ACHN (cell line): ENCODE measurements at regions not wholly inside any gene's neighbourhood (a gene's known extent, or its start where the extent isn't known, plus 50 kb on each side); places are given as distances from the start of the nearest gene placed in this dataset.
A peak's percentile ranks its signal among the peaks of the same experiment; 100 is the strongest.
"Not testable (repeated sequence)": the region's sequence is repeated elsewhere in the genome, so short reads cannot be mapped to it uniquely, and the experiment has no call there.

Source experiments
- DNase-seq: peaks from one replicate; pipeline ENCODE4 v3.0.0-alpha.2; 2015
- in situ Hi-C: cut with HindIII; loops from 2 replicates; pipeline ENCODE4 v1.10.0; 2017; ENCODE audit warnings: low sequenced_read_pairs, low pct_ligation_motif_present, low pct_unique_long_range_greater_than_20kb

DNA sequence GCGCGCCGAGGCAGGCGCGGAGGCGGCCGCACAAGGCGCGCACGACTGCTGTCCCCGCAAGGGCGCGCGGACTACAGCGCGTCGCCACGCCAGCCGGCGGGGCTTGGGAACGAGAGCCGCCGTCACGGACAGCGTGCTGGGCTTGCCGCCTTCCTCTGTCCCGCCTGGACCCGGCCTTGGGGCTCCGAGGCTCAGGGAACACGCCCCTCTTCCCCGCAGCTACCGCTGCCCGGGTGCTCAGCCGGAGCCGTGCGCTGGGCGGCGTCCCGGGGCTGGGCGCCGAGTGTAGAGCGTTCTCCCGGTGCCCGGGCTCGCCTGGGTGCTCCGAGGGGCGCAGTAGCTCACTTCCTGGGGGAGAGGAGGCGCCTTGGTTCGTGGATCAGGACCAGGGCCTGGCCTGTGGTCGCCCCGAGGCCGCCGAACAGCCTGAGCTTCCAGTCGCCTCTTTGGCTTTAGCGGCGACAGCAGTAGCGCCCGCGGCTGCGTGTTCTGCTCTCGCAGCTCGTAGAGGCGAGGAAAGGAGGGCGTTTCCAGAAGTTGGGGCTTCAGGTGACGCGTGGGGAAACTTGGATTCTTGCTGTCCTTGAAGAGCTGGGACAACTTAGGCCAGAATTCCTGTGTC lies 226.7 kb upstream of the C2CD4B start:
- in situ Hi-C loops = no loop called here
- DNase-seq = peak; percentile 49

DNA sequence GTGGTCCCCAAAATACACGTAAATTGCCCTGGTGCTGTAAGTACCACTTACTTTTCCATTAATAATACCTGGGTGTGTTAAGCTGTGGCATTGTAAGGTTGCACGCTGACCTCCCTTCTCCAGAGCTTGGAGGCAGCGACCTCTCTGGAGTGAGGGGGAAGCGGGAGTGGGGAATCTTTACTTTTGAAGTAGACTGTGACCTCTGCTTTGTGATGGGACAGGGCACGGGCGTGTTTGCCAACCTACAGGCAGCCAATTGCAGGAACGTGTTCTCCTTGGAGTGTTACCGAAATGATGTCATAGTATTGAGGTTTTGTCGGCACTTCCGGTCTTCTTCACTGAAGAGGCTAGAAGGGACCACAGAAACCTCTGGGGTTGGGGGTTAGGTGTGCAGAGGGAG lies 227.3 kb upstream of the C2CD4B start:
- in situ Hi-C loops = no loop called here
- DNase-seq = peak; percentile 34

DNA sequence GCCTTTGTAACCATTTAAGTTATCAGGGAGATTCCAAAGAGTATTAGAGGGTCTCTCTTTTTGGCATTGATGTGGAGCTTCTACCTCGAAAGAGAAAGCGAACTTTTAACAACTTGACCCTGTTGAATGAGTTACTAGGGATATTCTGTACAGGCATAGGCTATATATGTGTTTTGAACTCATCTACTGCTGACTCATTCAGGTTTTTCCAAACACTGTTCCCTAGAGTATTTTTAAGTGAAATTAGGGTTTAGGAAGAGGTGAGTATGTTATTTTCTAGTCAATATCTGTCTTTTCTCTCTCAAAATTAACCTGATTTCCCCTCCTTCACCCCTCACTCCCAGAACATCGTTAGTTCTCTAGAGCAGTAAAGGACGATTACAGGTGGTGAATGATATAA lies 228.1 kb upstream of the C2CD4B start:
- in situ Hi-C loops = no loop called here
- DNase-seq = no peak

DNA sequence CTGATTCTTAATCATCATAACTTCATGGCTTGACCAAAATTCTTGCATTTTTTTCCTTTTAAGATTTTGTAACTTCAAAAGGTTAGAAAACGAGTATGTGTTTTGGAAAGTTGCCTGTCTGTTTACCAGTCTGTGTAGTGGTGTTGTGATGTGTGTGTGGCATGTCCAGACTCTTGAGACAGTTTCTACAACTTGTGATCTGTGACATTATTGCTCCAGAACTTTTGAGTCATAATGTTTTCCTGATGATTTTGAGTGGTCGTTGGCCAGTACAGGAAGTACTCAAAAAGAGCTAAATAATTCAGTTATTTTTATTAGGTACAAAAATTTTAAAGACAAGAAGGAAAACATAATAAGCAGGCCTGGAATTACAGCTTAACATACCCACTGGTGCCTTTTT lies 229.0 kb upstream of the C2CD4B start:
- DNase-seq = no peak
- in situ Hi-C loops = no loop called here

DNA sequence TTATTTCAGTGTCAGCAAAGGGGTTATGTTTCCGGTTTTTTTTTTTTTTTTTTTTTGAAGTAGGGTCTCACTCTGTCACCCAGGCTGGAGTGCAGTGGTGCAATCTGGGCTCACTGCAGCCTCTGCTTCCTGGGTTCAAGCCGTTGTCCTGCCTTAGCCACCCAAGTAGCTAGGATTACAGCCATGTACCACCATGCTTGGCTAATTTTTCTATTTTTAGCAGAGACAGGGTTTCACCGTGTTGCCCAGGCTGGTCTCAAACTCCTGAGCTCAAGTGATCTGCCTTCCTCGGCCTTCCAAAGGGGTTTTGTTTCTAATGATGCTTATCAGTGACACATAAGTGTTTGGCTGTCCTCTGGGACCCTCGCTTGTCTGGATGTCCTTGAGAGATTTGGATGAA lies 235.7 kb upstream of the C2CD4B start:
- DNase-seq = no peak
- in situ Hi-C loops = no loop called here

DNA sequence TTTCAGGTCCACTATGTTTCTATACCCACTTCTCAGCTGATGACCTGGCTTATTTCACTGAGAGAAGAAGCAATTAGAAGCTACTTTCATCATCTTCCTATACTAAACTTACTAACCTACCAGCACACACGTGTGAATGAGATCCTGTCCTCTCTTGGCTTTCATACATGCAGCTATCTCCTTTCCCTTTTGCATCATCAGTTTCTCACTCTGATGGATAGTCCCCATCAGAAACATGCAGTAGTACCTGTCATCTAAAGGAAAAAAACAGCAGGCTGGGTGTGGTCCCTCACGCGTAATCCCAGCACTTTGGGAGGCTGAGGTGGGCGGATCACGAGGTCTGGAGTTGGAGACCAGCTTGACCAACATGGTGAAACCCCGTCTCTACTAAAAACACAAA lies 237.6 kb upstream of the C2CD4B start:
- DNase-seq = no peak
- in situ Hi-C loops = no loop called here

DNA sequence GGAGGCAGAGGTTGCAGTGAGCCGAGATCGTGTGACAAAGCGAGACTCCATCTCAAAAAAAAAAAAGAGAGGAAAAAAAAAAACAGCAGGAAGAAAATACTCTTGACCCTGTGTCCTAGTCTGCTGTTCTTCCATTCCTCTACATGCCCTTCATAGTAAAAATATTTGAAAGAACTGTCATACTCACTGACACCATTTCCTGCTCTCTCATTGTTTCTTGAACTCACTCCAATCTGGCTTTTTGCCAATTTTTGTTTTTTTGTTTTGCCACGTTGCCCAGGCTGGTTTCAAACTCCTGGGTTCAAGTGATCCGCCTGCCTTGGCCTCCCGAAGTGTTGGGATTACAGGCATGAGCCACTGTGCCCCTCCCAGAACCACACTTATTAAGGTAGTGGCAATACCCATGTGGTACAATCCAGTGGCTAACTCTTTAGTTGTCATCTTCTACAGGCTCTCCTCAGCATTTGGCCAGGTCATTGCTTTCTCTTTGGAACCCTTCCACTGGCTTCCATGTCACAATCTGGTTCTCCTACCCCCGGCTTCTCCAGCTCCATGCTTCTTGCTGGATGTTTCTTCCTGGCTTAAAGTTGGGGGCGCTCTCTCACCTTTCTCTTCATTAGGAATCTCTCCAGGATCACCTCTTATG lies 238.2 kb upstream of the C2CD4B start:
- DNase-seq = peak; percentile 53
- in situ Hi-C loops = no loop called here

DNA sequence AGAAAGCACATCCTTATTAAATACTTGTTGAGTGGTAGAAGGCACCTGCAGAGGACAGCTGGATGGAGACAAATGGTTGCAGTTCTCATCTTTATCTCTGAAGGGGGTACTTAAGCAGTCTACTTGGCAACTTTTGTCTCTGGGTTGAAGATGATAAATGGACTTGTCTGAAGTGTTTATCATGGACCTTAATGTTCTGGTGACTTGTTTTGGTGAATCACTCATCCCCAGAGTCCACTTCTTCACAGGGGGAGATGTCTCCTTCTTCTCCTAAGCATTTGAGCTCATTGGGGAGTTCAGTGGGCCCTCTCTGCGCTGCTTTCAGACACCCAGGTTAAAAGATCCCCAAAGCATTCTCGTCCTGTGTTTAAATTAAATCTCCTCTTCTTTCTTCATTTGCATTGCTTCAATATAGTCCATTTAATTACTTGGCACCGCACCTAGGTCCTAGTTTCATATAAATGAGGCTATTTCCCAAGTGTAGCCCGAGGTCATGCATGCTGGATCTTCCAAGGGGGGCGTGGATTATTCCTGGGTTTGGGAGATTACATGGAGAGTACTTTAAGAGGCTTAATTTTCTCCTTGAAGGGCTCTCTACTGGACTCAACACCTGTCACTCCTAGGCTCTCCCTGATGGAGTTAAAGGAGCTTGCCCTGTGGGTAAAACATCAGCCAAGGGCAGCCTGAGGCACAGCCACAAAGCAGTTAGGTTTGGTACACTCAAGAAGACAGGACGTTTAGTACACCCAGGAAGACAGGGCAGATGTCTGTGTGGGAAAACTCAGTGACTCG lies 239.3 kb upstream of the C2CD4B start:
- in situ Hi-C loops = no loop called here
- no peak for DNase-seq

DNA sequence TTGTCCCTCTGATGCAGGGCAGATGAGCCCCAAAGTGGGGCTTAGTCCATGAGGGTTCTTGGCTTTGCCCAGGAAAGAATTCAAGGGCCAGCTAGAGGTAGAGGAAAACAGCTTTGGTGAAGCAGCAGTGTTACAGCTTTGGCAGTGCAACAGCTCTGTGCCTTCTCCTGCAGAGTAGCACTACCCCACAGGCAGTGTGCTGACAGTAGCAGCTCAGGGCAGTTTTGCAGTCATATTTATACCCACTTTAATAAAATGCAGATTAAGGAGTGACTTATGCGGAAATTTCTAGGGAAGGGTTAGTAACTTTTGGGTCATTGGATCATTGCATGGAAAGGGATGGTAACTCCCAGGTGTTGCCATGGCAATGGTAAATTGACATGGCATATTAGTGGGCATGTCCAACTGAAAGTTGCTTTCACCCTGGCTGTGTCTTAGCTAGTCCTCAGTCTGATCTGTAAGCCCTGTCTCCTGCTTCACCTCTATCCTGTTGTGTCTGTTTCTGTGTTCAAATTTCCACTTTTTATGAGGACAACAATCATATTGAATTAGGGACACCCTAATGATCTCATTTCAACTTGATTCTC lies 241.3 kb upstream of the C2CD4B start:
- no peak for DNase-seq
- in situ Hi-C loops = no loop called here

DNA sequence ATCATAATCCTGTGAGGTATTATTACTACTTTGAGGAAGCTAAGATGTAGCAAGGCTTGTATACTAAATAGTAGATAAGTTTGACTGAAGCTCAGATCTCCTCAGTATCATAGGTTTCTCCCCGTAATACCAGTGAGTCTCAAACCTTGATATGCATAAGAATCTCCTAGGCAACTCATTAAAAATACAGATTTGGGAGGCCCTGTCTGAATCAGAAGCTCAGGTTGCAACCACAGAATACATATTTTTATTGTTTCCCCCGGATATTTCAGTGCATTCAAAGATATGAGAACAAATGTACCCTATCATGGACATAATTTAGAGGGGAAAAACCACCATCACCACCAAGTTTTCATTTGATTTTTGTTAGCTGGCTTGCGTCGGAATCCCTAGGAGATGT lies 242.1 kb upstream of the C2CD4B start:
- in situ Hi-C loops = no loop called here
- no peak for DNase-seq

DNA sequence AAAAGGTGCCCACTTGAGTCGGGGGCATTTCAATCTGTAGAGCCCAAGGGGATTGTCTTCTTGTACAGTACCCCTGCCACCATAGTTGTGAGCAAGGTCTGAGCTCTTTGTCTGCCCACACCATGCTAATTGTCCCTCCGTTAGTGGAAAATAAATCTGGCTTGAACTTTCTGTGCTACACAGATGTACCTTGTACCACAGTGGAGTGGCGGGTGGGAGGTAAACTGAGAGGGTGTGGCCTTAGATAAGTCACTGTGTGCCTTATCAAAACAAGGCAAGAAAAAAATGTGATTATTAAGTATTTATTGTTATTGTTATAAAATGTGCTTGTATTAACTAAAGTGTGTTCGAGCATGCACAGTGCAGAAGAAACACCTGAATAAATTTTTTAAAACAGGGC lies 242.9 kb upstream of the C2CD4B start:
- no peak for DNase-seq
- in situ Hi-C loops = no loop called here

DNA sequence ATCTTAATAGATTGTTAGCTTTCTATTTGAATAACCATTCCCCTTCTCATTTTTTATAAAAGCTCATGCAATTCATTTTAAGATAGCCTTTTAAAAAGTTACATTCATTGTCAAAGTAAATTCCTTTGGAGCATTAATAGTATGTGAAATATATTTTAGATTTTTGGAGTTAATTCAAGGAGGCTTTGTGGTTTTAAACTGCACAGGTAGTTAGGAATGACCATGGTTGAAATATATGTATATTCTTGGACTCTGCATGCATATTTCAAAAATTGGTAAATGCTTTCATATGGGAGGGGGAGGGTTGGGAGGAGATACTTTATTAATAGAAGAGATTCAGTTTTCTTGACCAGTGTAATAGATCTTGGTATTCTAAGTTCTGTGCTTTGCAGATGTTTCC lies 244.4 kb upstream of the C2CD4B start:
- no peak for DNase-seq
- in situ Hi-C loops = no loop called here

DNA sequence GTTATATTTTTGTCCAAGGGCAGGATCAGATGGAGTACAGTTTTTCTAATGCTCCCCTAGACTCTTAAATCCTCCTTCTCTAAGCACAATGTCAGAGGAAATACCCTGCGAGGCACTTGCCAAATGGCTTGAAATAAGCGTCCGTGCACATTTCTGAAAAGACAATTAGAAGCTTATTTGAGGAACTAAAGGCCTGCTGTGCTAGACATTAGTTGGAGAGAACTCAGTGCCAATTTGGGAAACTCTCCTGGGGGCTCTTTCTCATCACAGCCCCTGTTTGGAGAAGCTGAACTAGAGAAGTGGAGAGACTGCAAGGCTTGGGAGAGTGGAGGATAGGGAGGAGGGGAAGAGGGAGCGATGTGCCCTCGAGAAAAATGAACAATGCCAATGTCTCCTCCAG lies 247.6 kb upstream of the C2CD4B start:
- in situ Hi-C loops = no loop called here
- no peak for DNase-seq

DNA sequence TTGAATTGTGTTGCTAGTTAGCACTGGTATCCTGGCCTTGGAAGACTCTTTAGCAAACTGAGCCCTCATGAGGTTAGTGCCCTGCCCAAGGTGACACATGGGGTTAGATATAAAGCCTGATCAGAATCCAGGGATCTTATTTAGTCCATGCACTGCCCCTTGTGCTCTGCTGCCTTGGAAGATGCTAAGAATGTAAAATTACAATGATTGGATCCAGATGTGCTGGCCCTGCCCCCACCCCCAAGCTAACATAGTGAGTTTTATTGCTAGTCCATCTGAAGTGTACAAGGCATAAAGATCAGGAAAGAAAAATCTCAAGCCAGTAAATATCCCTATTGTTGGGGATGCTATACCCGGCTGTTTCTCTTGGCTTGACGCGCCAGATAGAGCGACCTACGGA lies 248.1 kb upstream of the C2CD4B start:
- DNase-seq = no peak
- in situ Hi-C loops = no loop called here

DNA sequence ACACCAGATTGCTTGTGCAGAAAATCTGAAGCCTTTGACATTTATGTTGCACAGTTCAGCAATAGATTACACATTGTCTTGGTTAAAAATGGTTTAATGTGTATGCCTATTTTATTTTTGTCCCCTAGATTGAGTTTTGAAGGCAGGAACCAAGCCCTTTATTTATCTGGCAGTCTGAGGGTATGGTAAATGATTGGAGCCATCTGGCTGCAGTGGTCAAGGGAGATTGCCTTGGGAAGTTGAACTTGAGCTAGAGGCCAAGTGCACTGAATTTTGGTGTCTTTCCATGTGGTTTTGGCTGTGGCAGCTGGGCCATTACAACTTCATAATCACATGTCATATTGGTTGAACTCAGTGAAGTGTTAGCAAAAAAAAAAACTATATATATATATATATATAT lies 248.7 kb upstream of the C2CD4B start:
- no peak for DNase-seq
- in situ Hi-C loops = no loop called here

DNA sequence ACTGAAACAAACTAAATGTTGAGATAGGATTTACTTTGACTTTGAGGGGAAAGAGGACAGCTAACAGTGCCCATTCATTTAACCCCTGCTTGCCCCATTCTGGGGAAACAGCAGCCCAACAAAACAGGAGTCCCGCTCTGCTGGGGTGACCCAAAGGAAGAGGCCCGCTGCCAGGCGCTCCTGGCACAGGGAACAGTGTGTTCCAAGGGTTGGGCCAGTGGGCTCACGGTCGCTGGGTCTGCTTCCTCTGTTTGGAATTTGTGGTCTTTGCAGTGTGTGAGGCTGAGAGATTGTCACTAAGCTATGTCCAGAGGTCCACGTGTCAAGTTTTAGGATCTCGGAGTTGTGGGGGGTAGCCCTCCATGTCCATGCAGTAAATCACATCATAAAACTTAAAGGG lies 250.4 kb upstream of the C2CD4B start:
- in situ Hi-C loops = no loop called here
- no peak for DNase-seq

DNA sequence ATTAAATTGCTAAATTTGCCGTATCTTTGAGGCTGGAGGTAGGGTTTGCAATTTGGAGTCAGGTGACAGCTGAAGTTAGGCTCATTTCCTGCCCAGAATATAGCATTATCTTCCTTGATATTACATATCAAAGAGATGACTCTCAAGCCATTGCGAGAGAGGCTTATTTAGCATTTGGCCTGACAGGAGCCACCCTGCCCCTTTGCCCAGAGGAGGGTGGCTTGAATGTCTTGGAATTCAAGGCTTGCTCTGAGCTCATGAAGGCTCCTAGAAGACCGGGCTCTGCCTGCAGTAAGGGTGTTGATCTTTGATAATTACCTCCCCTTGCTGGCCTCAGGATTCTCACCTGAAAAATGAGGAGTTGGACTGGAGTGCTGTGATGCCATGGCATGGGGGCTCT lies 251.4 kb upstream of the C2CD4B start:
- DNase-seq = no peak
- in situ Hi-C loops = no loop called here

DNA sequence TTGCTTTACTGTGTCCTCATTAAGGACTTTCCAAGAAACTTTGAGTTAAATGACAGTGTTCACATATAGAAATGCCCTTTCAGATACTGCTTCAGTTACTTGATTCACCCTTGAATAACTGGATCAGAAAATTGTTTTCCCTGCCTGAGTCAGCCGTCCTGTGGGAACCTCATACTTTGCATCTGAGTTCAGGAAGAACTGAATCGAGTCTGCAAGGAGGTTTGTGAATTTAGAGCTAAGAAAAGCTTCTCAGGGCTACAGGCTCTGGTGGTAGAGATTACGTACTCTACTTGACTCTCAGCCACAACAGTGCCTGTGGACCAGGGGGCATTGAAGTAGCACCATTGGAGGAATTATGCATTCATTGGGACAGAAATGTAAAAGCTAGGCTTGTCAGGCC lies 252.4 kb upstream of the C2CD4B start:
- DNase-seq = no peak
- in situ Hi-C loops = no loop called here

DNA sequence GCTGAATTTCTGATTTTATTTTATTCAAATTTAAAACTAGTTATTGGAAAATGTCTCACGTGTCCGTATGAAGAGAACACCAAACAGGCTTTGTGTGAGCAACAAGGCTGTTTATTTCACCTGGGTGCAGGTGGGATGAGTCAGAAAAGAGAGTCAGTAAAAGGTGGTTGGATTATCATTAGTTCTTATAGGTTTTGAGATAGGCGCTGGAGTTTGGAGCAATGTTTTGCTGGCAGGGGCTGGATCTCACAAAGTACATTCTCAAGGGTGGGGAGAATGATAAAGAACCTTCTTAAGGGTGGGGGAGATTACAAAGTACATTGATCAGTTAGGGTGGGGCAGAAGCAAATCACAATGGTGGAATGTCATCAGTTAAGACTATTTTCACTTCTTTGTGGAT lies 253.4 kb upstream of the C2CD4B start:
- in situ Hi-C loops = not testable (repeated sequence)

DNA sequence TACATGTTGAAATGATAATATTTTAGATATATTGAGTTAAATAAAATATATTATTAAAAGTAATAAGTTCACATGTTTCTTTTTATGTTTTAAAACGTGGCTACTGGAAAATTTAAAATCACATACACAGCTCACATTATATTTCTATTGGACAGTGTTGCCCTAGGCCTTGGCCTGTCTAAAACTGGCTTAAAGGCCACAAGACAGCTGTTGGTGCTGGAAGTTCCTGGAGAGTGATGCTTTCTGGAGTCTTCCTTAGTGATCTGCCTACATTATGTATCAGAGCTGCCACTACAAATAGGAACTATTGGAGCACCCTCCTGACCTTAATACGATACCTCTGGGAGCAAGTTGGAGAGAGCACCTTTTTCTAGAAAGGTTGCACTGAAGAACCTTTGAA lies 254.1 kb upstream of the C2CD4B start:
- in situ Hi-C loops = no loop called here
- DNase-seq = no peak

More for the DNA sequence above, 253.4 kb upstream of the C2CD4B start:
- not testable (repeated sequence) for DNase-seq
